ENCODE measurements at regions not wholly inside any gene's neighbourhood (a gene's known extent, or its start where the extent isn't known, plus 50 kb on each side); places are given as distances from the start of the nearest gene placed in this dataset.

DNA sequence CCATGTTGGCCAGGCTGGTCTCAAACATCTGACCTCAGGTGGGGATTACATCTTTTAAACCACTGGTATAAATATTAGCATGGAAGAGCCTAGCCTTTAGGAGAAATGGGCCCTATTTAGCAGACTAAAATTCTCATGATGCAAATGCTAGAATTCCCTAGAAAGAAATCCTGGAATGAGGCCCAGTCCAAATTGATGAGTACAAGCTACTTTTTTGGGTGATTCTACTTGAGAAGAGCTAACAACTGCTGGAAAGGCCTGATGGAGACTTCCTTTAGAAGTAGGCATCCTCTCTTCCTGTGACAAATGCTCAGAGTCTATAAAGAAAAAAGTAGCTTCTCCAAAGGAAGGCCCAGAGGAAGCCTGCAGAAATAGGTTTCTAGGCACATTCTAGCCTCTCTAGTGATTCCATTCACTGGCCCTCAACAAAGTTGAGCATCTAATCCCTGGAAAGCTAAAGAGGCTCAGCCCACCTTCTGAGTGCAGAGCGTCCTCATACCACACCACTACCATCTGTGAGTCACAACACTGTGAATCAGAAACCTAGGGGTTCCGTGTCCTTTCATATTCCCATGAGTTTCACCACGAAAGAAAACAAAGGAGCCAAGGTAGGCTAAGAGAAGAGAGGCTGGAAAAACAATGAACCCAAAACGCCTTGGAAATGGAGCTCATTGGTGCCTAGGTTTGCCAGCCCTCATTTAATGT is 183.1 kb downstream of the C1D start:
- ChIA-PET CTCF (interaction anchor here (0.9 to 2.5 kb wide), 3 partner anchors 11 to 152 kb away, joined by 3 to 10 read pairs (median 7); no protein-coding TSS in a partner anchor), POLR2A (no interaction called here)
- Histone ChIP-seq H3K4me3 (ENCODE audit: low read depth, low read length) (no peak overlapping the region), H3K36me3 (ENCODE audit: control insufficient read depth, insufficient read depth, low read length) (no peaks in the 10 kb centered on the region), H3K27me3 (ENCODE audit: control insufficient read depth, insufficient read depth, low read length) (no peaks in the 10 kb centered on the region)
- no peak for DNase-seq (ENCODE audit: low read depth)
- TF ChIP-seq CTCF (IDR thresholded peaks at IDR 0.05; ENCODE audit: insufficient read depth, low read depth, low read length) = no peak

DNA sequence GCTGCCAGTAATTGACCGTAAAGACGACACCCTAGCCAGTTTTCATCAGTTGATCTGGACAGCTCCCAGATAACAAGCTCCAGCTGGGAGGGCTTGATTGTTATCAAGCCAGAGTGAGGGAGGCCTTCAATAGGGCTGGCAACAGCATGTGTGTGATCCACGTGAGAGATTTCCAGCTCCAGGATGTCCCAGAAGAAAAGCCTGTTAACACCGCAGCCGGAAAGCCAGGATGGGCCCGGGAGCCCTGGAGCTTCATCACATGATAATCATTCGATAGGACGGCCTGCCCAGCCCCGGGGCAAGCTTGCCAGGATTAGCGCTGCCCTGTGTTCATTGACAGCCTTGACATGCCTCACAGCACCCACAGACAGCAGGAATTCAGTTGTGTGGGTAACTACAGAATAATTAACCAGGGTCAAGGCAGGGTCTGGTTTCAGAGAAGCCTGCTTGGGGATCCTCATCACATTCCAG is 182.5 kb downstream of the C1D start:
- ChIA-PET CTCF (interaction anchor here (0.9 to 2.5 kb wide), 3 partner anchors 11 to 152 kb away, joined by 3 to 10 read pairs (median 7); no protein-coding TSS in a partner anchor), POLR2A (no interaction called here)
- no peak for TF ChIP-seq CTCF (IDR thresholded peaks at IDR 0.05; ENCODE audit: insufficient read depth, low read depth, low read length)
- no peak for DNase-seq (ENCODE audit: low read depth)
- Histone ChIP-seq H3K4me3 (ENCODE audit: low read depth, low read length) (no peak overlapping the region), H3K27me3 (ENCODE audit: control insufficient read depth, insufficient read depth, low read length) (no peaks in the 10 kb centered on the region), H3K36me3 (ENCODE audit: control insufficient read depth, insufficient read depth, low read length) (no peaks in the 10 kb centered on the region)

DNA sequence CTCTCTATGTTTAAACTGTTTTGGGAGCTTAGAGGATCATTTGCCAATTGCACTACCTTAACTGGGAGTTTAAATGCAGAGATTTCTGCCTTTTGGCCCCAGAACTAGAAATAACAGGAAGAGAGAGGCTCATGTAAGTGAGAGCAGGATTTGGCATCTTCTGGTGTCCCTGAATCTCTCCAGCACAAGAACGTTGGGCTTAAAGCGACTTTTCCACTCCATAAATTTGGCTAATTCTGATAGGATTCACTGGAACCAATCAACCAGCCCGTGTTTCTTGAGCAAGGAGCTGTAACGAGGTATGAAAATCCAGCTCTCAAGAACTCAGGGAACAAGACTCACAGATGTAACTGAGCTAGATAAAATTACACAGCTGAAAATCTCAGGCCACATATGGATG is 181.0 kb downstream of the C1D start:
- H3K27me3 ChIP-seq (ENCODE audit: control insufficient read depth, insufficient read depth, low read length) = no peaks in the 10 kb centered on the region
- DNase-seq (ENCODE audit: low read depth) = no peak
- no peaks in the 10 kb centered on the region for H3K36me3 ChIP-seq (ENCODE audit: control insufficient read depth, insufficient read depth, low read length)
- CTCF ChIA-PET = interaction anchor here (0.7 kb wide), 2 partner anchors 39 to 92 kb away, joined by 3 read pairs; no protein-coding TSS in a partner anchor
- no peak for TF ChIP-seq CTCF (IDR thresholded peaks at IDR 0.05; ENCODE audit: insufficient read depth, low read depth, low read length)
- no peak overlapping the region for H3K4me3 ChIP-seq (ENCODE audit: low read depth, low read length)
- POLR2A ChIA-PET = no interaction called here

DNA sequence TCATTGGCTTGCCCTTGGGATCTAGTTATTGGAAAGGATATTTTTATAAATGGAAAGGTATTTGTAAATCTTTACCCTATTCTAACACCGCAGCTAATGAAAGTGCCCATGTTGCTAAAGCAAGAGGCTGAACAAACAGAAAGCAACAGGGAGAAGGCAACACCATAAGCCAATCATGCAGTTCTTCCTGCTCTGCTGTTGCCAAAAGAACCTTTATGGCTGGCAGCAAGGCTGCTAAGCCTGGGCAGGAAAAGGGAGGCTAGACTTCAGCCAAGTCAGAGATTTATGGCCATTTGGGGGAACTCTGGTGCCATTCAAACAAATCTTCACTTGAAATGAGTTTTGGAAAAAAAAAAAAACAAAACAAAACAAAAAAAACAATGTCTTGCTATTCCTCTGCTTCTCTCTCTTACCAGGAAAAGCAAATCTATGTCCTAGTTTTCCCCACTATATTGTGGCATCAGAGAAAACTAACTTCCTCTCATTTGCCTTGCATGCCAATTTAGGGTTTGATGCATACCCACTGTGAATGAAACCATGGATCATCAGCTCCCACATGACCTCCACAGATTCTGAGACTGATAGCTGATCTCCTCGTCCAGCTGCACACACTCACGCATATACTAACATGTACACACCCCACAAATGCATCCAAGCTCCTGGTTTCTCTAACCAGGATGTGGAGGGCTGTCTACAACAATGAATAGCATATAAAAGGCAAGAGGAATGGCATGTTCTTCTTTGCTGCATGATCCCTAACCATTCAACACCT is 179.3 kb downstream of the C1D start:
- no peaks in the 10 kb centered on the region for H3K27me3 ChIP-seq (ENCODE audit: control insufficient read depth, insufficient read depth, low read length)
- DNase-seq (ENCODE audit: low read depth) = no peak
- ChIA-PET POLR2A (no interaction called here), CTCF (interaction anchor here (1.5 kb wide), 1 partner anchor 11 kb away, joined by 3 read pairs; no protein-coding TSS in a partner anchor)
- H3K36me3 ChIP-seq (ENCODE audit: control insufficient read depth, insufficient read depth, low read length) = no peaks in the 10 kb centered on the region
- TF ChIP-seq CTCF (IDR thresholded peaks at IDR 0.05; ENCODE audit: insufficient read depth, low read depth, low read length) = no peak
- H3K4me3 ChIP-seq (ENCODE audit: low read depth, low read length) = no peak overlapping the region

GRCh38 chr2:67888351-67889005 is 174.3 kb downstream of the C1D start:
- no peaks in the 10 kb centered on the region for H3K27me3 ChIP-seq (ENCODE audit: control insufficient read depth, insufficient read depth, low read length)
- H3K36me3 ChIP-seq (ENCODE audit: control insufficient read depth, insufficient read depth, low read length) = no peaks in the 10 kb centered on the region
- ChIA-PET CTCF (interaction anchor here (1.5 to 1.8 kb wide), 2 partner anchors 42 to 143 kb away, joined by 3 to 5 read pairs; no protein-coding TSS in a partner anchor), POLR2A (interaction anchor here (0.5 to 0.7 kb wide), 2 partner anchors 12 to 19 kb away, joined by 4 to 7 read pairs; no protein-coding TSS in a partner anchor)
- no peak for TF ChIP-seq CTCF (IDR thresholded peaks at IDR 0.05; ENCODE audit: insufficient read depth, low read depth, low read length)
- H3K4me3 ChIP-seq (ENCODE audit: low read depth, low read length) = no peak overlapping the region
- no peak for DNase-seq (ENCODE audit: low read depth)
